ENCODE measurements at regions not wholly inside any gene's neighbourhood (a gene's known extent, or its start where the extent isn't known, plus 50 kb on each side); places are given as distances from the start of the nearest gene placed in this dataset.

GRCh38 chr2:76318848-76319360, 608.2 kb upstream of the GCFC2 start:
- Histone ChIP-seq H3K27ac (ENCODE audit: low read length) (no peak overlapping the region), H3K9ac (ENCODE audit: low read depth, low read length) (no peak overlapping the region), H3K4me1 (ENCODE audit: insufficient read depth, low read length) (no peaks in the 10 kb centered on the region), H3K4me2 (ENCODE audit: insufficient read depth, low read length) (no peak overlapping the region), H3K36me3 (ENCODE audit: insufficient read depth, low read length) (no peaks in the 10 kb centered on the region), H2AFZ (ENCODE audit: low read depth, low read length) (no peak overlapping the region), H3K27me3 (ENCODE audit: insufficient read depth, low read length, poor library complexity) (no peaks in the 10 kb centered on the region), H3K9me3 (ENCODE audit: insufficient read depth, low read length, severe bottlenecking) (no peaks in the 10 kb centered on the region), H4K20me1 (ENCODE audit: insufficient read depth, low read length) (no peaks in the 10 kb centered on the region), H3K4me3 (ENCODE audit: low read depth in 1 of 2, low read length in 2 of 2) (no peak overlapping the region), H3K79me2 (ENCODE audit: insufficient read depth, low read length) (no peaks in the 10 kb centered on the region)
- TF ChIP-seq EZH2 (IDR thresholded peaks at IDR 0.05; ENCODE audit: borderline replicate concordance, low read depth, low read length, severe bottlenecking): no peak
- no peak for TF ChIP-seq CTCF (IDR thresholded peaks at IDR 0.05; ENCODE audit: borderline replicate concordance, extremely low read depth, low read length, poor library complexity, severe bottlenecking)
- DNase-seq (no peak), ATAC-seq (ENCODE audit: insufficient read depth, low read depth) (no peak)

DNA sequence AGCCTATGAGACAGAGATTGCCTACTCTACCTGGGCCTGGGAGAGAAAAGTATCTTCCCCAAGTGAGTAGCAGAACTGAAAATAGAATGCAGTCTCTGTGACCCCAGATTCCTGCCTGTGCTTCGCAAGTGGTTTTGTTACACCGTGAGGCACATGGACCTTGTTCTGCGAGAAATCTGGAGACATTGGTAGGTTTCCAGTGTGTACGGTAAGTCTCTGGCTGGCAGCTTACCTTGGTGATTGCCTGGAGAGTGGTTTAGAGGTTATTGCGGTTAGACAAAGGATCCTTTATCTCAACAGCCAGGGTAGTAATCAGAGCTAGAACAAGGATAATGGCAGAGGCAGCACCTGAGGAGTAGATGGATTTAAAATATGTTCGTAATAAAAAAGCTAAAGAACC, 606.0 kb upstream of the GCFC2 start:
- Histone ChIP-seq H3K4me1 (ENCODE audit: insufficient read depth, low read length) (no peaks in the 10 kb centered on the region), H3K4me2 (ENCODE audit: insufficient read depth, low read length) (no peak overlapping the region), H3K27ac (ENCODE audit: low read length) (no peak overlapping the region), H3K9ac (ENCODE audit: low read depth, low read length) (no peak overlapping the region), H3K4me3 (ENCODE audit: low read depth in 1 of 2, low read length in 2 of 2) (no peak overlapping the region), H4K20me1 (ENCODE audit: insufficient read depth, low read length) (no peaks in the 10 kb centered on the region), H2AFZ (ENCODE audit: low read depth, low read length) (no peak overlapping the region), H3K36me3 (ENCODE audit: insufficient read depth, low read length) (no peaks in the 10 kb centered on the region), H3K79me2 (ENCODE audit: insufficient read depth, low read length) (no peaks in the 10 kb centered on the region), H3K9me3 (ENCODE audit: insufficient read depth, low read length, severe bottlenecking) (no peaks in the 10 kb centered on the region), H3K27me3 (ENCODE audit: insufficient read depth, low read length, poor library complexity) (no peaks in the 10 kb centered on the region)
- DNase-seq (no peak), ATAC-seq (ENCODE audit: insufficient read depth, low read depth) (peak; percentile 58)
- TF ChIP-seq EZH2 (IDR thresholded peaks at IDR 0.05; ENCODE audit: borderline replicate concordance, low read depth, low read length, severe bottlenecking) (no peak), CTCF (IDR thresholded peaks at IDR 0.05; ENCODE audit: borderline replicate concordance, extremely low read depth, low read length, poor library complexity, severe bottlenecking) (no peak)

- Histone ChIP-seq H3K9me3 (ENCODE audit: insufficient read depth, low read length, severe bottlenecking) (no peaks in the 10 kb centered on the region), H3K36me3 (ENCODE audit: insufficient read depth, low read length) (no peaks in the 10 kb centered on the region), H3K4me3 (ENCODE audit: low read depth in 1 of 2, low read length in 2 of 2) (no peak overlapping the region), H2AFZ (ENCODE audit: low read depth, low read length) (no peak overlapping the region; the same call in 1 of the 2 replicates), H3K4me2 (ENCODE audit: insufficient read depth, low read length) (no peak overlapping the region), H4K20me1 (ENCODE audit: insufficient read depth, low read length) (no peaks in the 10 kb centered on the region), H3K4me1 (ENCODE audit: insufficient read depth, low read length) (no peaks in the 10 kb centered on the region), H3K9ac (ENCODE audit: low read depth, low read length) (no peak overlapping the region), H3K79me2 (ENCODE audit: insufficient read depth, low read length) (no peaks in the 10 kb centered on the region), H3K27me3 (ENCODE audit: insufficient read depth, low read length, poor library complexity) (no peaks in the 10 kb centered on the region), H3K27ac (ENCODE audit: low read length) (no peak overlapping the region)
- TF ChIP-seq EZH2 (IDR thresholded peaks at IDR 0.05; ENCODE audit: borderline replicate concordance, low read depth, low read length, severe bottlenecking): no peak
- TF ChIP-seq CTCF (IDR thresholded peaks at IDR 0.05; ENCODE audit: borderline replicate concordance, extremely low read depth, low read length, poor library complexity, severe bottlenecking): no peak
- no peak for DNase-seq
- no peak for ATAC-seq (ENCODE audit: insufficient read depth, low read depth)
These were observed 603.7 kb upstream of the GCFC2 start for GRCh38 chr2:76314271-76315020.
